ENCODE measurements at regions not wholly inside any gene's neighbourhood (a gene's known extent, or its start where the extent isn't known, plus 50 kb on each side); places are given as distances from the start of the nearest gene placed in this dataset.

GRCh38 chr10:130744631-130745030, 566.9 kb downstream of the TCERG1L start:
- no peak for DNase-seq (ENCODE audit: low read depth)
- no peak overlapping the region for H3K4me3 ChIP-seq (ENCODE audit: low read depth, low read length)
- no peak for TF ChIP-seq CTCF (conservative IDR thresholded peaks at IDR 0.05; ENCODE audit: low read depth, low read length)

- no peak overlapping the region for H3K4me3 ChIP-seq (ENCODE audit: low read depth, low read length)
- no peak for TF ChIP-seq CTCF (conservative IDR thresholded peaks at IDR 0.05; ENCODE audit: low read depth, low read length)
- no peak for DNase-seq (ENCODE audit: low read depth)
Observed at GRCh38 chr10:130745251-130745650, 566.3 kb downstream of the TCERG1L start.

GRCh38 chr10:130745821-130746220, 565.7 kb downstream of the TCERG1L start:
- H3K4me3 ChIP-seq (ENCODE audit: low read depth, low read length) = no peak overlapping the region
- DNase-seq (ENCODE audit: low read depth) = no peak
- no peak for TF ChIP-seq CTCF (conservative IDR thresholded peaks at IDR 0.05; ENCODE audit: low read depth, low read length)

GRCh38 chr10:130746311-130746710, 565.2 kb downstream of the TCERG1L start:
- no peak for TF ChIP-seq CTCF (conservative IDR thresholded peaks at IDR 0.05; ENCODE audit: low read depth, low read length)
- H3K4me3 ChIP-seq (ENCODE audit: low read depth, low read length) = no peak overlapping the region
- DNase-seq (ENCODE audit: low read depth) = no peak

GRCh38 chr10:130747356-130747755, 564.2 kb downstream of the TCERG1L start:
- TF ChIP-seq CTCF (conservative IDR thresholded peaks at IDR 0.05; ENCODE audit: low read depth, low read length) = no peak
- H3K4me3 ChIP-seq (ENCODE audit: low read depth, low read length) = no peak overlapping the region
- no peak for DNase-seq (ENCODE audit: low read depth)

GRCh38 chr10:130747946-130748345, 563.6 kb downstream of the TCERG1L start:
- H3K4me3 ChIP-seq (ENCODE audit: low read depth, low read length) = no peak overlapping the region
- DNase-seq (ENCODE audit: low read depth) = no peak
- TF ChIP-seq CTCF (conservative IDR thresholded peaks at IDR 0.05; ENCODE audit: low read depth, low read length) = no peak

GRCh38 chr10:130748409-130749057, 563.0 kb downstream of the TCERG1L start:
- no peak overlapping the region for H3K4me3 ChIP-seq (ENCODE audit: low read depth, low read length)
- no peak for TF ChIP-seq CTCF (conservative IDR thresholded peaks at IDR 0.05; ENCODE audit: low read depth, low read length)
- DNase-seq (ENCODE audit: low read depth) = no peak

Measured in epithelial cell of proximal tubule (primary cell).